ENCODE measurements at regions not wholly inside any gene's neighbourhood (a gene's known extent, or its start where the extent isn't known, plus 50 kb on each side); places are given as distances from the start of the nearest gene placed in this dataset.

DNA sequence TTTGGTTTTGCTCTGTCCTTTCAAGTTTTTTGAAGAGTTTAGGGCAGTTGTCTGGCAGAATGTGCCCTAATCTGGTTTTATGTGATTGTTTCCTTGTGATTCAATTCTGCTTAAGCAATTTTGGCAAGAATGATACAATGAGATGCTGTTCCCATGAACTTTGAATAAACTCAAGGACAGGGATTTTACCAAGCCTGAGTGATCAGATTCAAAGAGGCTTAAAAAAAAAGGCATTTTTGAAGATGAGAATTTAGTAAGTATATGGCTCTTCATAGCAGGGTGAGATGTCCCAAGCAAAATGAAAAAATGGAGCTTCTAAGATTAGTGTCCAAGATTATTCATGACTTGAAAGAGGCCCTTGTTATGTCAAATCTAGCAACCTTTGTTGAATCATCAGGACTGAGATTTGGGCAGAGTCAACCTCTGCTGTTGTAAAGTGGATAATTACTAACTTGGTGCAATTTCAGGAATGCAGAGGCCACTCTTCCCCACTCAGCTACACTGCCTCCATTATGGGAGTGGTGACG, 180.6 kb upstream of the NUDT4 start:
- DNase-seq (ENCODE audit: low read depth in 1 of 2, low spot score in 1 of 2), result no peak

DNA sequence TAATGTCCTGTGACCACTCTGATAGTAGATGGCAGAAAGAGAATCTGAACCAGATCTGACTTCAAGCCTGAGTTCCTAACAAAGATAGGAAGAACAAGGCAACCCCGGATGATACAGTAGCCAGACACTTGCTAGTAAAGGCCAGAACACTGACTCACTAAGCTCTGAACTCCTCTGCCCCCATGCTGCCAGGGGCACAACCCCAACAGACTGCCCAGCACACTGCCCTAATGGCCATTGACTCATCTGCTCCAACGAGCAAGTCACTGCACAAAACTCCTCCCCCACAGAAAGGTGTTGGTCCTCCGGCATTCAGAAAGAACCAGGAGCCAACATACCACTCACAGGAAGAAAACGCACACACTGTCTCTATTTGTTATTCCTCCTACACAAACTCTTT, 179.6 kb upstream of the NUDT4 start:
- no peak for DNase-seq (ENCODE audit: low read depth in 1 of 2, low spot score in 1 of 2)

- no peak for DNase-seq (ENCODE audit: low read depth in 1 of 2, low spot score in 1 of 2)
These were observed 177.9 kb upstream of the NUDT4 start for GRCh38 chr12:93199831-93200236.

DNA sequence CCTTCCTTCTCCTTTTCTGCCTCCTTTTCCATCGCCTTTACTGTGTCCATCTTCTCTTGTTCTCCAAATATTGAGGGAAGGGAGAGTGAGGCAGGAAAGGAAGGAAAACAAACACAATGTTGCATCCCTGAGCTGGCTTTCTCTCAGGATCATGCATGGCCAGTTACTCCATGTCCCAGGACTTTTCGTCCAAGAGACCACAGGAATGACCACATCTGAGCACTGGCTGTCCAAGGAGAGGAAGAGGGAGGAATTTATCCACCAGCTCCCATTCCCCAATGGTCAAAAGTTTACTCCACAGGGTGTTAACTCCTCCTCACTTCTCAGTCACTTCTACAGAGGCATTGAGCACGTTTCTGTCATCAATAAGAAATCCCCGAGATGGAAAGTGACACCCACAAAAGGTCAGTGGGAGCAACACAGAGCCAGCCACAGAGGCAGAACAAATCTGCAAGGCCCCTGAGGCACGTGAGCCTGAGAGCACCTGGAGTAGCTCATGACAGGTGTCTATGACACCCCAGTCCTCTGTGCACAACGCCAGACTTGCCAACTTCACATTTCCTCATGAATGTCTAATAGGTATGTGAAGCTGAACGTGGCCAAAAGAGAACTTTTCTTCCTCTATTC, 177.3 kb upstream of the NUDT4 start:
- no peak for DNase-seq (ENCODE audit: low read depth in 1 of 2, low spot score in 1 of 2)

GRCh38 chr12:93201990-93202389, 175.7 kb upstream of the NUDT4 start:
- DNase-seq (ENCODE audit: low read depth in 1 of 2, low spot score in 1 of 2), result no peak

DNA sequence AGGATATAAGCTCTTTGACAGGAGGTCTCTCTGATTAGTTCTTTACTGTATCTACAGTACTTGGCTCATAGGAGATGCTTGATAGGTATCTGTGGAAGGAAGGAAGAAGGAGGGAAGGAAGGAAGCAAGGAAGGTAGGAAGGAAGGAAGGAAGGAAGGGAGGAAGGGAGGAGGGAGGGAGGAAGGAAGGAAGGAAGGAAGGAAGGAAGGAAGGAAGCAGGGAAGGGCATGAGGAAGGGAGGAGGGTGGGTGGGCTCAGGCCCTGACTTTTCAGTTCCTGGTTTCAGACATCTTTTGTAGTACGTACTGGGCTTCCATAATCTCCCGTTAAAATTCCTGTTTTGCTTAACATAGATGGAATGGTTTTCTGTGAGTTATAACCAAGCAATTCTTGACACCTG, 175.0 kb upstream of the NUDT4 start:
- no peak for DNase-seq (ENCODE audit: low read depth in 1 of 2, low spot score in 1 of 2)

GRCh38 chr12:93203361-93203760, 174.4 kb upstream of the NUDT4 start:
- DNase-seq (ENCODE audit: low read depth in 1 of 2, low spot score in 1 of 2), result no peak

DNA sequence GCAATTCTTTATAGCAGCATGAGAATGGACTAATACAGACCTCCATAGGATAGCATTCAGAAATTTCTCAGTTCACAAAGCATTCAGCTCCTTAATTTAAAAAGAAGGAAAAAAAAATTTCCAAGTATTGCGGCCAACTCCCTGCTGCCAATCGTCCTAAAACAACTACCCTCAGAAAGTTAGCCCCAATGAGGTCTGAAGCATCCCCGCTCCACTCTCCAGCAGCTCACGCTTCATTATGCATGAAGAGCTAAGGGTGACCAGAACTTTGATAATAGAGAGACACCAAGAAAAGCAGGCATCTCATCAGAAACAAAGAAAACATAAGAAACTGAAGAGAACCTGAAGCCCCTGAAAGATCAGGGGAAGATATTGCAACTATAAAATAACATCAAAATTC, 172.8 kb upstream of the NUDT4 start:
- DNase-seq (ENCODE audit: low read depth in 1 of 2, low spot score in 1 of 2), result no peak

DNA sequence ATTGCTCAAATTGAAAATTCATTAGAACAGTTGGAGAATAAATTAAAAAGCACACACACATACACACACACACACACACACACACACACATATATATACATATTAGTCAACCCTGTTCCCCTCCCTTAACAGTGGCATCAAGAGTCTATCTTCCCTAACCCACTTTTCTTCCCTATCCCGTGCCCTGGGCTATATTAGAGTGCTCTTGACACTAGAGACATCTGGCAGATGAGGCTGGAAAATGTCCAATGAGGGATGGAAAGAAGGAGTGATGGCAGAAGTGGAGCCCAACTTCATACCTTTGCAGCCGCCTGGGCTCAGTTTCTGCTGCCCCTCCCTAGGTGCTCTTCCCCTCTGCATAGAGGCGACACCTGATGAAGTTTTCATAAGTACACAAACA, 172.4 kb upstream of the NUDT4 start:
- no peak for DNase-seq (ENCODE audit: low read depth in 1 of 2, low spot score in 1 of 2)

- DNase-seq (ENCODE audit: low read depth in 1 of 2, low spot score in 1 of 2), result no peak
These were observed 169.7 kb upstream of the NUDT4 start for GRCh38 chr12:93208011-93208410.

- DNase-seq (ENCODE audit: low read depth in 1 of 2, low spot score in 1 of 2), result no peak
These were observed 163.0 kb upstream of the NUDT4 start for GRCh38 chr12:93214523-93215289.

DNA sequence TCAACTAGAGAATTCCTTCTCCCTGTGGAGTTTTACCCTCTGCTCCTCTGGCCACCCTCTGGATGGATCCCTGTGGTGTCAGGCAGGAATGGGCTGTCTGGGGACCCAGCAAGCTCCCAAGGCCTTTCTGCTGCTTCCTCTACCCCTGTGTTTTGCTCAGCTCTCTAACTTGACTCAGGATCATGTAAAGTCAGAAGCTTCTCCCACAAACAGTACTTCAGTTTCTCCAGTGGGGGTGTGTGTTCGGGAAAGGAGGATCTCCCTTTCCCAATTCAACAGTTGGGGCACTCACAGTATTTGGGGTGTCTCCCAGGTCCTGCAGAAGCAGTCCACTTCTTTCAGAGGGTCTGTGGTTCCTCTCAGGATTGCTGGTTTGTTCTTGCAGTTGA, 162.4 kb upstream of the NUDT4 start:
- DNase-seq (ENCODE audit: low read depth in 1 of 2, low spot score in 1 of 2), result no peak

DNA sequence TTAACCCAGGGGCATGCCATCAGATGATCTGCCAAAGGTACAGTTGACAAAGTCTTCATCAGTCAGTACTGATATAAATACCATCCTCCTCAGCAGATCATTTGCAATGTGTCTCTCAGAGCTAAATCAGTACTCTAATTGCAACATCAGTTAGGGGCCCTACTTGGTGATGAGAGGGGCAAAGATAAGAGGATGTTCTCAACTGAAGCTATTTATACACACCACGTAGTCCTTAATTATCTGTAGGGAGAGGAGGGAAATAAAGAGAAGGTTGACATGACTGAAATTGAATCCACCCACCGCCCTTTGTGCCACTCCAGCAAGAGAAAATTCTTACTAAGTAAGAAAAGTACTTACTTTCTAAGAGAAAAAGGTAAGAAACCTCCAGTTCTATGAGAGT, 157.8 kb upstream of the NUDT4 start:
- no peak for DNase-seq (ENCODE audit: low read depth in 1 of 2, low spot score in 1 of 2)

DNA sequence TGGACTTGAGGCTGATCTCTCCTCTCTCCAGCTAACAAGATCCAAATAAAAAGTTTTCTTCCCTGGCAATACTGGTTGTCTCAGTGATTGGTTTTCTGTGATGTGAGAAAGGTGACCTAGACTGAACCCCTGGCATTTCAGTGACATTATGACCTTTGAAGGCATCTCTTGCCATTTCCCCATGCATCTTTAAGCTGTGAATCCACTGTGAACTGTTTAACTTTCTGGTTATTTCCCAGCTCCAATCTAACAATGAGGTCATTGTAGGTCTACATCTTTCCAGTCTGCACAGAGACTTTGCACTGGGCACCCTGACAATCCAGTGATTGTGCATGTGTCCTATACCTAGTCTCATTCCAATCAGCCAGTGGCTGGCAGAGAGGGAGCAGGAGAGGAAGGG, 155.9 kb upstream of the NUDT4 start:
- DNase-seq (ENCODE audit: low read depth in 1 of 2, low spot score in 1 of 2), result no peak

DNA sequence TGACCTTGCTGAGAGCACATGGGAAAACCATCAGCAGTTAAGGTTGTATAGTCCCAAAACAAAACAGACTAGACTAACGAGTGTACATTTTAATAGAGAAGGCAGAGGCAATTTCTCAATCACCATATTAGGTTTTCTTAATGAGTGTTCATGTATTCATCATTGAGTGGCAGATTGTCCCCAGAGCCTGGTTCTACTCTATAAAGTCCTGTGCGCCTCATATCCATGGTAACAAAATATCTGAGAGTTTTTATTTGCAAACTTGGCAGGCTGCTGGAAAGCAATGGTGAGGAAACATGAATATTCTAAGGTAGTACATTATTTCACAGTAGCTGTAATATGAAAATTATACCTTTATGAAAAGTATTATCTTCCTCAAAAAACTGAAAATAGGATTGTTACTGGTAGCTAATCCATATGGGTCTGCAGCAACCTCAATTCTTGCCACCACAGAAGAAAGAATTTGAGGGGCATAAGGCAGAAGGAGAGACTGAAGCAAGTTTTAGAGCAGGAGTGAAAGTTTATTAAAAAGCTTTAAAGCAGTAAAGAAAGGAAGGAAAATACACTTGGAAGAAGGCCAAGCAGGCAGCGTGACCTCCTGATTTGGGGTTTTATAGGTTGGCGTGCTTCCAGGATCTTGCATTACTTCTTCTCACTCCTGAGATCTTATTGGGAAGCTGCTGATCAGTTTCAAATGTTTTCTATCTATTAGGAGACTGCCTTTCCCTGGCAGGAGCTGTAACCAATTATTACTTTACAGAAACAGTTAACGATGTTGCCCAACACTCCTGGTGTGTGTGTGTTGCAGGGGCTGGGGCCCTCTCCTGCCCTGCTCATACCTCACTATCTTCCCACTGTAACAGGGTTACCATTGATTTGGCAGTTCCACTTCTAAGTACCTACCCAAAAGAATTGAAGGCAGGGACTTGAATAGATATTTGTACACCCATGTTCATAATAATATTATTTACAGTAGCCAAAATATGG, 154.0 kb upstream of the NUDT4 start:
- DNase-seq (ENCODE audit: low read depth in 1 of 2, low spot score in 1 of 2), result no peak

DNA sequence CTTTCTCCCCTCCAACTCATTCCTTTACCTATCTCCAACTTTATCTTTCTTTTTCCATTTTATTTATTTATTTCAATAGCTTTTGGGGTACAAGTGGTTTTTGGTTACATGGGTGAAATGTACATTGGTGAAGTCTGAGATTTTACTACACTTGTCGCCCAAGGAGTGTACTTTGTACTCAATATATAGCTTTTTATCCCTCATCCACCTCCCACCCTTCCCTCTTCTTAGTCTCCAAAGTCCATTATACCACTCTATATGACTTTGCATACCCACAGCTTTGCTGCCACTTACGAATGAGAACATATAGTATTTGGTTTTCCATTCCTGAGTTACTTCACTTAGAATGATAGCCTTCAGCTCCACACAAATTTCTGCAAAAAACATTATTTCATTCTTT, 152.6 kb upstream of the NUDT4 start:
- DNase-seq (ENCODE audit: low read depth in 1 of 2, low spot score in 1 of 2), result no peak

DNA sequence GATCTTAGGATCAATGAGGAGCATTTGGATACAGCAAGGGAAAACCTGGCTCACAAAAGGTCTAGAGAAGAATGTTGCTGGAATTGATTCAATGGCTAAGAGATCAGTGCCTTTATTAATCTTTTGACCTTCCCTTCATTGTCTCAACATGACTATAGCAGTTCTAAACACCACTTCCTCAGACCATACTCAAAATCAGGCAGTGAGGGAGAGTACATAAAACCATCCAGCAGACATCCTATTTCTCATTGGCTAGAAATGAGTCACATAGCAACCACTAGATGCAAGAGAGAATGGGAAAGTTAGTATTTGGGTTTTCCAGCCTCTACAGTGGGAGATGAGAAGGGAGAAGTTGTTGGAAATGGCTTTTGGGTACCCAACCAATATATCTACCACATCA, 151.4 kb upstream of the NUDT4 start:
- no peak for DNase-seq (ENCODE audit: low read depth in 1 of 2, low spot score in 1 of 2)

- DNase-seq (ENCODE audit: low read depth in 1 of 2, low spot score in 1 of 2), result no peak
These were observed 148.0 kb upstream of the NUDT4 start for GRCh38 chr12:93229494-93230325.

- no peak for DNase-seq (ENCODE audit: low read depth in 1 of 2, low spot score in 1 of 2)
These were observed 147.4 kb upstream of the NUDT4 start for GRCh38 chr12:93230326-93230720.

GRCh38 chr12:93231938-93232337, 145.8 kb upstream of the NUDT4 start:
- DNase-seq (ENCODE audit: low read depth in 1 of 2, low spot score in 1 of 2), result no peak

DNA sequence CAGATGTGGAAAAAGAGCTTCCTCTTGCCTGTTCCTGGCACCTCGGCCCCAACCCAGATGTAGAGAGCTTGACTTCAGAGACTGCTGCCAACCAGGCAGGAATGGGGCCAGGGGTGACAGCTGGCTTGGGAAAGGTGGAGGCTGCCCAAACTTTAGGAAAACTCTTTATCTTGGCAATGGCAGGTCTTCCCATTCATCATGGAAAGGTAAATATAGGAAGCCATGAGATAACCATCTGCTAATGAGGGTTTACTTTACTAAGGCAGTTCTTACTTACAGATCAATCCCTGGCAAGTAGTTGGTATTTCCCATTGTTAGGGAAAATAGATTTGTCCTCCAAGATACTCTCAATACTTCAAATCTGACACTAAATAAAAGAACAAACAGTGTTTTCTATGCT, 143.1 kb upstream of the NUDT4 start:
- DNase-seq (ENCODE audit: low read depth in 1 of 2, low spot score in 1 of 2), result no peak

Measured in activated T-helper 1 cell treated with anti-CD3 and anti-CD28 coated beads, Interleukin-2, amount 50 U/mL, for 16 hours (primary cell).